ENCODE measurements at regions not wholly inside any gene's neighbourhood (a gene's known extent, or its start where the extent isn't known, plus 50 kb on each side); places are given as distances from the start of the nearest gene placed in this dataset.
A peak's percentile ranks its signal among the peaks of the same experiment; 100 is the strongest.

- H3K27ac ChIP-seq, result no peak overlapping the region
- no peaks in the 10 kb centered on the region for H3K27me3 ChIP-seq
- H3K36me3 ChIP-seq, result no peaks in the 10 kb centered on the region
- H3K4me3 ChIP-seq, result no peak overlapping the region
- TF ChIP-seq, protein P1, sequence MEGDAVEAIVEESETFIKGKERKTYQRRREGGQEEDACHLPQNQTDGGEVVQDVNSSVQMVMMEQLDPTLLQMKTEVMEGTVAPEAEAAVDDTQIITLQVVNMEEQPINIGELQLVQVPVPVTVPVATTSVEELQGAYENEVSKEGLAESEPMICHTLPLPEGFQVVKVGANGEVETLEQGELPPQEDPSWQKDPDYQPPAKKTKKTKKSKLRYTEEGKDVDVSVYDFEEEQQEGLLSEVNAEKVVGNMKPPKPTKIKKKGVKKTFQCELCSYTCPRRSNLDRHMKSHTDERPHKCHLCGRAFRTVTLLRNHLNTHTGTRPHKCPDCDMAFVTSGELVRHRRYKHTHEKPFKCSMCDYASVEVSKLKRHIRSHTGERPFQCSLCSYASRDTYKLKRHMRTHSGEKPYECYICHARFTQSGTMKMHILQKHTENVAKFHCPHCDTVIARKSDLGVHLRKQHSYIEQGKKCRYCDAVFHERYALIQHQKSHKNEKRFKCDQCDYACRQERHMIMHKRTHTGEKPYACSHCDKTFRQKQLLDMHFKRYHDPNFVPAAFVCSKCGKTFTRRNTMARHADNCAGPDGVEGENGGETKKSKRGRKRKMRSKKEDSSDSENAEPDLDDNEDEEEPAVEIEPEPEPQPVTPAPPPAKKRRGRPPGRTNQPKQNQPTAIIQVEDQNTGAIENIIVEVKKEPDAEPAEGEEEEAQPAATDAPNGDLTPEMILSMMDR (IDR thresholded peaks at IDR 0.05), result no peak
- TF ChIP-seq POLR2A (IDR thresholded peaks at IDR 0.05), result no peak
- no peak for DNase-seq
- intact Hi-C loops (cut with DNase I; ENCODE audit: low total_unique reads), result no loop called here
- no peaks in the 10 kb centered on the region for H3K4me1 ChIP-seq
- no peaks in the 10 kb centered on the region for H3K9me3 ChIP-seq
Observed at GRCh38 chr3:156609546-156609945, 54.6 kb upstream of the SSR3 start.

DNA sequence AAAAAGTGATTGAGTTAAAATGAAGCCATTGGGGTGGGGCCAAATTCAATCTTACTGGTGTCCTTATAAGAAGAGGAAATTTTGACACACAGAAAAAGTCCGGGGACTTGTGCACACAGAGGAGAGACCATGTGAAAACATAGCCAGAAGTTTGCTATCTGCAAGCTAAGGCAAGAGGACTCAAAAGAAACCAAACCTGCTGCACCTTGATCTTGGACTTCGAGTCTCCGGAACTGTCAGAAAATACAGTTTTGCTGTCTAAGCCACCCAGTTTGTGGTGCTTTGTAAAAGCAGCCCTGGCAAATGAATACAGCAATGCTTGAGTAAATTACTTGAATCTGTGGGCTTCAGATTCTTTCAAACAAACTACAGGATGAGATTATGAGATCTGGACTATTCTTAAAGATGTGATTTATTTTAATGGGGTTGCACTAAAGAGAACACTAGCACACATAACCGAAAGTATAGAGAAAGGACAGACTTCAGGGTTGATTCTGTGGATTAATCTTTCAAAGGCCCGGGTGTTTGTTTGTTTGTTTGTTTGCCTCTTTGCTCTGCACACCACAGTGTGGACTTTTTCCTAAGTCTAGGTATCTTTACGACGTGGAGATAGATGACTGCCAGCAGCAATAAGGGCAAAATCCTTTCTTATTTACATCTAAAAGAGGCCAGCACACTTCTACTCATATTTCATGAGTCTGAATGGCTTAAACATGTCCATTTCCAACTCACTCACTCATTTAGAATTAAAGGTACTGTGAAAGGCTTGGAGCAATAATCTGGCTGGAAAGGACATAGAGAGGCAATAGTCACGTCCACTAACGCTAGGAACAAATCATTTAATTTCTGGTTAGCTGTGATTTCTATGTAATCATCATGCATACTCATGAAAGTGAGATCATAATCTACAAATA lies 53.9 kb upstream of the SSR3 start:
- Histone ChIP-seq H3K27me3 (no peaks in the 10 kb centered on the region), H3K9me3 (no peaks in the 10 kb centered on the region), H3K36me3 (no peaks in the 10 kb centered on the region), H3K27ac (no peak overlapping the region), H3K4me3 (no peak overlapping the region), H3K4me1 (no peaks in the 10 kb centered on the region)
- TF ChIP-seq POLR2A (IDR thresholded peaks at IDR 0.05), result no peak
- TF ChIP-seq, protein P1 (IDR thresholded peaks at IDR 0.05), result no peak
- no peak for DNase-seq
- intact Hi-C loops (cut with DNase I; ENCODE audit: low total_unique reads), result no loop called here

GRCh38 chr3:156606729-156607128 lies 51.8 kb upstream of the SSR3 start:
- Histone ChIP-seq H3K9me3 (no peaks in the 10 kb centered on the region), H3K36me3 (no peaks in the 10 kb centered on the region), H3K4me1 (no peaks in the 10 kb centered on the region), H3K4me3 (no peak overlapping the region), H3K27me3 (no peaks in the 10 kb centered on the region), H3K27ac (no peak overlapping the region)
- TF ChIP-seq, protein P1 (IDR thresholded peaks at IDR 0.05), result no peak
- TF ChIP-seq POLR2A (IDR thresholded peaks at IDR 0.05), result no peak
- no peak for DNase-seq
- intact Hi-C loops (cut with DNase I; ENCODE audit: low total_unique reads), result no loop called here

DNA sequence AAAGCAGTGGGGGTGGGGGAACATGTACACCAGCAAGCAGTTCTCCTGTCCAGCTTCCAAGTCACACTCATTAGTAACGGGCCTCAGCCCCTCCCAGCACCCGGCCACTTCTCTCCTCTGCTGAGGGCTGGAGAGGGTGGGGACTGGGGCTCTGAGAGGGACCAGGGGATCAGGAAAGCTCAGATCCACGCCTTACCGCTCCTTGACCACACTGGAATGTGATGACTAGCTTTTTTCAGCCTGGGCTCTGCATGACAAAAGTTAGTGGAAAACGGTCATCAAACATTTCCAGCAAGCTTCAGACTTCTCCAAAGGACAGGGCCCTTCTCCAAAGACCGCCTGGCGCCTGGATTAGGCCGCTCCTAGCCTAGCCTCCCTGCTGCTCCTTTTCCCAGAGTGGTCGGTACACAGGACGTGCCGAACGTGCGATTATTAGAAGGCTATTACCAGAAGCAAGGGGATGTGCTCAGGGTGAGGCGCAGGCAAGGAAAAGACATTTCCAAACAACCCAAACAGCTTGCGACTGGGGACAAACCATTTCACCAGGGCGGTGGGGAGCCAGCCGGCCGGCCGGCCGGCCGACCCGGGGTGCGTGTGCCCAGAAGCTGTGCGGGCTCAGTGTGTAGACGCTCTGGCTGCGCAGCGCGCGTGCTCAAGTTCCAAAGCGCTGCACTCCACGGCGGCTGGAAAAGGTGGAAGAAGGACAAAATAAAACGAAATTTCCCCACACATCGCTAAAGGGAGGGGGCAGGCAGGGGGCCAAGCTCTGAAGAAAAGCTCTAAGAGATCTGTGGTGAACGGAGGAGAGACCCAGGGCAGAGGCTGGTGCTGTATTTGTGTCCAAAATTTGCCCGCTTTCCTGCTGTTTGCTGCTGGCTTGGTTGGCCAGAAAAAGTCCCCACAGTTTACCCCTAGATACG lies 51.0 kb upstream of the SSR3 start:
- Histone ChIP-seq H3K4me3 (peak overlapping the region; percentile 28 to 39), H3K27ac (peak overlapping the region; percentile 65 to 66), H3K4me1 (no peaks in the 10 kb centered on the region), H3K27me3 (no peaks in the 10 kb centered on the region), H3K36me3 (no peaks in the 10 kb centered on the region), H3K9me3 (no peaks in the 10 kb centered on the region)
- intact Hi-C loops (cut with DNase I; ENCODE audit: low total_unique reads), result no loop called here
- DNase-seq, result peak; percentile 28 to 36
- no peak for TF ChIP-seq POLR2A (IDR thresholded peaks at IDR 0.05)
- TF ChIP-seq, protein P1 (IDR thresholded peaks at IDR 0.05), result no peak
